AG09309 (cell line): ENCODE measurements at regions not wholly inside any gene's neighbourhood (a gene's known extent, or its start where the extent isn't known, plus 50 kb on each side); places are given as distances from the start of the nearest gene placed in this dataset.

ENCODE experiments used
- DNase-seq: peaks from one replicate; pipeline ENCODE4 v3.0.0-alpha.2; 2010; ENCODE audit warnings: low read depth
- H3K4me3 ChIP-seq: 2 replicates; pipeline ENCODE4 v1.5.1; 2011; ENCODE audit warnings: mild to moderate bottlenecking, low read depth, low read length, moderate library complexity; ENCODE audit not compliant: control insufficient read depth
- TF ChIP-seq, protein P1 (sequence below): IDR thresholded peaks from 2 replicates; pipeline ENCODE4 v1.5.1; 2011; ENCODE audit warnings: mild to moderate bottlenecking, low read depth, low read length, inconsistent platforms; ENCODE audit not compliant: insufficient read depth, control insufficient read depth; ENCODE audit errors: missing control alignments

DNA sequence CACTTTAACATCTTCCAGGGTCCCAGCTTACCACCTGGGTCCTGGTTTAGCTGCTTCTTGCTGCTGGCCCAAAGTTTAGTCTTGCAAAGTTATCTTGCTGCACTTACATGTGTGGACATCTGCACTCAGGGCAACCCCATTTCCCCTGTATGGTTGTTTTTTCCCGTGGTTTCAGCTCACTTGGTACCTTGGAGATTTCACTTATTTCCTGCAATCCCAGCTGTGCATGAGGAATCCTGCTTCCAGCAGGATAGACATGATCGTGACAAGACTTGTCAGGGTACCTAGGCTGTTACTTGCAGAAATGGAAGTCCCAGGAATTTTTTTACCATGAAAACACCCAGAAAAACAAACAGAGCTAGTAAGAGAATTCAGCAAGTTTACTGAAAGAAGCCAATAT lies 95.9 kb upstream of the LEP start:
- TF ChIP-seq, protein P1, sequence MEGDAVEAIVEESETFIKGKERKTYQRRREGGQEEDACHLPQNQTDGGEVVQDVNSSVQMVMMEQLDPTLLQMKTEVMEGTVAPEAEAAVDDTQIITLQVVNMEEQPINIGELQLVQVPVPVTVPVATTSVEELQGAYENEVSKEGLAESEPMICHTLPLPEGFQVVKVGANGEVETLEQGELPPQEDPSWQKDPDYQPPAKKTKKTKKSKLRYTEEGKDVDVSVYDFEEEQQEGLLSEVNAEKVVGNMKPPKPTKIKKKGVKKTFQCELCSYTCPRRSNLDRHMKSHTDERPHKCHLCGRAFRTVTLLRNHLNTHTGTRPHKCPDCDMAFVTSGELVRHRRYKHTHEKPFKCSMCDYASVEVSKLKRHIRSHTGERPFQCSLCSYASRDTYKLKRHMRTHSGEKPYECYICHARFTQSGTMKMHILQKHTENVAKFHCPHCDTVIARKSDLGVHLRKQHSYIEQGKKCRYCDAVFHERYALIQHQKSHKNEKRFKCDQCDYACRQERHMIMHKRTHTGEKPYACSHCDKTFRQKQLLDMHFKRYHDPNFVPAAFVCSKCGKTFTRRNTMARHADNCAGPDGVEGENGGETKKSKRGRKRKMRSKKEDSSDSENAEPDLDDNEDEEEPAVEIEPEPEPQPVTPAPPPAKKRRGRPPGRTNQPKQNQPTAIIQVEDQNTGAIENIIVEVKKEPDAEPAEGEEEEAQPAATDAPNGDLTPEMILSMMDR = no peak
- H3K4me3 ChIP-seq = no peak overlapping the region
- no peak for DNase-seq

DNA sequence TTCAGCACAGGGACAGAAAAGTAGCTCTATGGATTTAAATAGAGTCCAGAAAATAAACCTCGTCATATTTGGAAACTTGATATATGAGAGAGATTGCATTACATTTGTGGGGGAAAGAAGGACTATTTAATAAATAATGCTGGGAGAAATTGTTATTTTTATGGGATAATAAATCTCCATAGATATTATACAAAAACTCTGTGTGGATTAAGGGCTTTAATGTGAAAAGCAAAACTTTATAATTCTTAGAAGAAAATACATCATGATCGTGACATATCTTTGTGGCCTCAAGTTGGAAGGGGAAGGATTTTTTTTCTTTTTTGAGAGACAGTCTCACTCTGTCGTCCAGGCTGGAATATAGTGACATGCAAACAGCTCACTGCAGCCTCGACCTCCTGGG lies 95.0 kb upstream of the LEP start:
- no peak for DNase-seq
- no peak overlapping the region for H3K4me3 ChIP-seq
- TF ChIP-seq, protein P1 = no peak

DNA sequence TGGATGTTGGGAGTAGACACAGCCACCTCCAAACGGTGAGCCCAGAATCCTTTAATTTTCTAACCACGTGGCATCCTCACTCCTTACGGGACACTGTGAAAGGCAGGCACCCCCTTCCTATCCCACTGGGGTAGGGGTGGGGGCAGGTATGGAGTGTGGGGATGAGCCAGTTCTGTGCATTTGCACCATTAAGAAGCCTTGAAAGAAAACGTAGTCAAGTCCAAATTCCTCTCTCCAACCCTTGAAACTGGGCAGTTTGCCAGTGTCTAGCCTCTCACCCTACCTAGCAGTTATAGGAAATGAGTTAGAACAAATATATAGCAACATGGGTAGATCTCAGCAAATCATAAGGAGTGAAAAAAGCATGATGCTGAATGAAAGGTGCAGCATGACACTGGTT lies 92.4 kb upstream of the LEP start:
- TF ChIP-seq, protein P1 = no peak
- DNase-seq = no peak
- H3K4me3 ChIP-seq = no peak overlapping the region

DNA sequence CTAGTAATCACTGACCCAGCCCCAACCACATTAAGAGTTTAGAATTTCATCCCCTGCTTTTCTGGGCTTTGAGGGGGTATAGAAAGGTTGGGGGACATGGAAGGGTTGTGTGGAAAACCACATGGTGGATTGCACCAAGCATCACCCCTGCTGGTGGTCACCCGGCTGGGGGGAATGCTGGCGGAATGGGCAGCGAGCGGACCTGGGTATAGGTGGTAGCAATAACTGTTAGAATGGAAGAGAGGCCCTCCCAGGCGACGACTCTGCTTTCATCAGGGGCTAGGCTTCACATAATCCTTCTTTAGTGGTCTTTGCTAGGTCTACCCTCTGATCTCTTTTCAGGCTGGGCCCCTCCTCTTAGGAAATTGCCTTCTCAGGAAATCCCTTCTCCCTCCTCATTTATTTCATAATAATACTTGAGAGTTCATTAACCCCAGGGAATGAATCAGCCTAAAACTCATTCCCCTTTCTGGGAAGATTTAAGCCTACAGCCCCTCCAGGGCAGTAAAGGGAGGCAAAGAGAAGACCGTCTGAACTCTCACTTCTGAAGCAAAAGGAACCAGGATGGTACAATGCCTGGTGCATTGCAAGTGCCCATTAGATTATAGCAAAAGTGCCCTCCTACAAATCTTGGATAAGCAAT lies 90.7 kb upstream of the LEP start:
- no peak for DNase-seq
- TF ChIP-seq, protein P1 = no peak
- H3K4me3 ChIP-seq = no peak overlapping the region

DNA sequence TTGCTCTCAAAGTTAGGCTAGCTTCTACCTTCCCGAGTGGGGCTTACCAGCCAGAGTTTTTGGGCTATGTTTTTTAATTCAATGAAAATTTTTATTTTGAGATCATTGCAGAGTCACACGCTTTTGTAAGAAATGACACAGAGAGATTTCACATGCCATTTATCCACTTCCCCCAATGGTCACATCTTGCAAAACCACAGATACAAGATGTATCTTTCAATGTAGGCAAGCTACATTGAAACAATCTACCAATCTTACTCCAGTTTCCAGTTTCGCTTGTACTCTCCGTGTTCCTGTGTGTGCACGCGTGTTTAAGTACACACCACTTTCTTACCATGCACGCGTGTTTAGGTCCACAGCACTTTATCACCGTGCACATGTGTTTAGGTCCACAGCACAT lies 89.4 kb upstream of the LEP start:
- no peak overlapping the region for H3K4me3 ChIP-seq
- no peak for DNase-seq
- TF ChIP-seq, protein P1 = no peak

DNA sequence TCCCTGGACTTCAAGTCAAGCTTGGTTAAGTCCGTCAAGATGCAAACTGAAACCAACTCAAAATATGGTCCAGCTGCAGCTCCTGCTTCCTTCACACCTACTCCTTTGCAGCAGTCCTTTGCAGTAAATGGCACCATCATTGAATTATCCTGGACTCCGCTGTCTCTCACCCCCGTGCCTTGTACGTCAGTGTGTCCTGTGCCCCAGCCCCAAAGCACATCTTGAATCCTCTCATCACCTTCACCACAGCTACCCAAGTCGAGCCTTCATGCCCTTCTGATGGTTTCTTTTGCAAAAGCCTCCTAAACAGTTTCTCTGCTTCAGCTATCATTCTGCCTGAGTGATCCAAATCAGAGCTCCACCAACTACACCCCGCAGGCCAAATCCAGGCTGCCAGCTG lies 88.4 kb upstream of the LEP start:
- H3K4me3 ChIP-seq = no peak overlapping the region
- DNase-seq = no peak
- TF ChIP-seq, protein P1 = no peak

DNA sequence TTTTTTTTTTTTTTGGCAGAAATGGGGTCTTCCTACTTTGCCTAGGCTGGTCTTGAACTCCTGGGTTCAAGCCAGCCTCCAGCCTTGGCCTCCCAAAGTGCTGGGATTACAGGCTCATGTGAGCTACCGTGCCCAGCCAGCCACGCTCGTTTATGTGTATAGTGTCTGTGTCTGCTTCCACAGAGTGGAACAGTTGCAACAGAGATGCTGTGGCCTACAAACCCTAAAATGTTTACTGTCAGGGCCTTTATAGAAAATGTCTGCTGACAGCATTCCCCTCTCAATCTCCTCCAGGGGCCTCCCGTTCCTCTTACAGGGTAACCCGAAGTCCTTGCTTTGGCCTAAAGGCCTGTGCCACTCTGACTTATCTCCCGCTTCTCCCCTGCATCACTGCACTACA lies 87.6 kb upstream of the LEP start:
- TF ChIP-seq, protein P1 = no peak
- H3K4me3 ChIP-seq = no peak overlapping the region
- DNase-seq = no peak
